NCI-H2029 (cell line): ENCODE measurements at regions not wholly inside any gene's neighbourhood (a gene's known extent, or its start where the extent isn't known, plus 50 kb on each side); places are given as distances from the start of the nearest gene placed in this dataset.

Experiments
- DNase-seq: peaks from one replicate; lab custom pipeline; 2025; lab: John Stamatoyannopoulos, UW

- no peak for DNase-seq
These were observed 115.8 kb upstream of the DTNA start for GRCh38 chr18:34594266-34594665.

GRCh38 chr18:34595690-34596089 is 114.4 kb upstream of the DTNA start:
- DNase-seq, result no peak

GRCh38 chr18:34598120-34598635 is 111.9 kb upstream of the DTNA start:
- DNase-seq, result no peak

GRCh38 chr18:34600158-34600557 is 109.9 kb upstream of the DTNA start:
- DNase-seq, result no peak

DNA sequence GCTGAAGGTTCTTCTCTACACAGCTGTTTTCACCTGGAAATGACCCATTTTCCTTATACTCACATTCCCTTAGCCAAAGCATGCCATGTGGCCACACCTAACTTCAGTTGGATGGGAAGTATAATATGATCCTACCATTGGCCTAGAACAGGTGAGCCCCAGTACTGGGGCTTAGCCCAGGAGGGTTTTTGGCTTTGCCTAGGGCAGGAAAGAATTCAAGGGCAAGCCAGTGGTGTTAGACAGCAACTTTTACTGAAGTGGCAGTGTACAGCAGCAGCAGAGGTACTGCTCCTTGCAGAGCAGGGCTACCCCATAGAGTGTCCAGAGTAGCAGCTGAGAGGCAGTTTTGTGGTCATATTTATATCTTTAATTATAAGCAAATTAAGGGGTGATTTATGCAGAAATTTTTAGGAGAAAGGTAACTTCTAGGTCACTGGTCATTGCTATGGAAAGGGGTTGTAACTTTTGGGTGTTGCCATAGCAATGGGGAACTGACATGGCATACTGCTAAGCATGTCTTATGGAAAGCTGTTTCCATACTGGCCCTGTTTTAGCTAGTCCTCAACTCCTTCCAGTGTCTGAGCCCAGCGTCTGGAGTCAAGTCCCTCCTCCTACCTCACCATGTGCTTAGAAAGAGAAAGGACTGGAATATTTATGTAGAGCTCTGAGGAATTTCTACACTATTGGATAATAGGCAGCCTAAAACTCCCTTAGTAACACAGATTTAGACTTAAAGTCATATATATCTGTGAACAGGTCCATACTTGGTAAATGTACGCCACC is 109.0 kb upstream of the DTNA start:
- DNase-seq, result no peak

DNA sequence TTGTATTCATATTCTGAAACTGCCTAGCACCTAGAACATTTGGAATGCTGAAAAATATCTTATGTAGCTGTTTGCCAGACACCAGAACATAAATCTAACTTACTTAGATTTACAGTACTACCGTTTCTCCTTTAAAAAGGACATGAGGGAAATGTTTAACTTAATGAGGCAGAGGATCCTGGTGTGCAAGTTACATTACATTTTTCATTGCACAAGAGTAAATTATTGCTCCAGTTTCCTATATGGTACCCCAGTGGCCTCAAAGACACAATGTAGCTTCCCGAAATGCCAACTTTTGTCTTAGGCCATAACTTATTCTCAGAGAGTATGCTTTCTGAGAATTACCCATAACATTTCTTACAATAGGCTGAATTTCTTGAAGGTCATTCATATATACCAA is 105.5 kb upstream of the DTNA start:
- no peak for DNase-seq

- DNase-seq, result no peak
These were observed 103.2 kb upstream of the DTNA start for GRCh38 chr18:34606851-34607250.

- DNase-seq, result no peak
These were observed 102.0 kb upstream of the DTNA start for GRCh38 chr18:34608064-34608463.

GRCh38 chr18:34609986-34610648 is 100.0 kb upstream of the DTNA start:
- DNase-seq, result no peak

DNA sequence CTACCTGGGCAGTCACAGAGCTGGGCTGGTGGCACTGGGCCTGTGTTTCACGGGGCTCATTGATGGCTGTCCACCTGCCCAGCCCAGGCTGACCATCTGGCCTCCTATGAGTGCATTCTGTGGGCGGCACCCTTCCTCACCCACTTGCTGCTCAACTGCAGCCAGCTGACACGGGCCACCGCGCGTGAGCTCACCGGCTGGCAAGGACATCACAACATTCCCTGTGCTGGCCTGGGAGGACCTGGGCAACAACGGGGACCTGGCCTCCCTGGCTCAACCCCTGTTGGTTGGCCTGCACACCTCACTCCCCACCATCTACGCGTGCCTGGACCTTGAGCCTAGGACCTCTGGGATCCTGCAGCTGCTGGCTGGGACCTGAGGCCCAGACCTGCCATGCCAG is 98.2 kb upstream of the DTNA start:
- no peak for DNase-seq

DNA sequence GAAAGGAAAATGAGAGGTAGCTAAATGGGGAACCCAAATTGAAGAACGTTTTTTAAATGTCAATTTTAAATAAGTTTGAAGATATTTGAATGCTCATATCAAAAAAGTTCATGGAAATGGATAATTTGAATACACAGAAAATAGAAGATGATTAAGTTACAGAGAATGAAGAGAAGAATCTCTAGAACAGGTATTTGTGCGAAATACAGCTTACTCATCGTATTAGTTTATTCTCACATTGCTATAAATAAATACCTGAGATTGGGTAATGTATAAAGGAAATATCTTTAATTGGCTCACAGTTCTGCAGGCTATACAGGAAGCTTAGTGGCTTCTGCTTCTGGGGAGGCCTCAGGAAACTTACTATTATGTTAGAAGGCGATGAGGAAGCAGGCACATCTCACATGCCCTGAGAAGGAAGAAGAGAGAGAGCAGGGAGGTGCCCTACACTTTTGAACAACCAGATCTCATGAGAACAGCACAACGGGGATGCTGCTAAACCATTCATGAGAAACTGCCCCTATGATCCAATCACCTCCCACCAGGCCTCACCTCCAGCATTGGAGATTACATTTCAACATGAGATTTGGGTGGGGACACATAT is 89.7 kb upstream of the DTNA start:
- DNase-seq, result no peak

GRCh38 chr18:34623557-34623956 is 86.5 kb upstream of the DTNA start:
- no peak for DNase-seq

DNA sequence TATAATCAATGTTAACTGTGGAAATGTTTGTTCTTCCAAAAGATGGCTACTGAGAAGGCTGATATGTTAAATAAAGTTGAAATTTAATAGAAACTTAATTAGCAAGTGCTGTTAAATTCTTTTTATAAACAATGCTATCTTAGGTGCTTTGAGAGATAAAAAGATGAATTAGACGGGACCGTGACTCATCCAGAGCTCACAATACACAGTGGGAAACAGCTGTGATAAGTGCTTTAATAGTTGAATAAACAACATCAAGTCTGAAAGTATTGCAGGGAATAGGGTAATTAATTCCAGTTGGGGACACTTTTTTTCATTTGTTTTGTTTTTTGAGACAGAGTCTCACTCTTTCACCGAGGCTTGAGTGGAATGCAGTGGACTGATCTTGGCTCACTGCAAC is 85.5 kb upstream of the DTNA start:
- DNase-seq, result no peak

- DNase-seq, result no peak
These were observed 83.5 kb upstream of the DTNA start for GRCh38 chr18:34626404-34627136.

GRCh38 chr18:34627137-34627920 is 82.8 kb upstream of the DTNA start:
- no peak for DNase-seq

DNA sequence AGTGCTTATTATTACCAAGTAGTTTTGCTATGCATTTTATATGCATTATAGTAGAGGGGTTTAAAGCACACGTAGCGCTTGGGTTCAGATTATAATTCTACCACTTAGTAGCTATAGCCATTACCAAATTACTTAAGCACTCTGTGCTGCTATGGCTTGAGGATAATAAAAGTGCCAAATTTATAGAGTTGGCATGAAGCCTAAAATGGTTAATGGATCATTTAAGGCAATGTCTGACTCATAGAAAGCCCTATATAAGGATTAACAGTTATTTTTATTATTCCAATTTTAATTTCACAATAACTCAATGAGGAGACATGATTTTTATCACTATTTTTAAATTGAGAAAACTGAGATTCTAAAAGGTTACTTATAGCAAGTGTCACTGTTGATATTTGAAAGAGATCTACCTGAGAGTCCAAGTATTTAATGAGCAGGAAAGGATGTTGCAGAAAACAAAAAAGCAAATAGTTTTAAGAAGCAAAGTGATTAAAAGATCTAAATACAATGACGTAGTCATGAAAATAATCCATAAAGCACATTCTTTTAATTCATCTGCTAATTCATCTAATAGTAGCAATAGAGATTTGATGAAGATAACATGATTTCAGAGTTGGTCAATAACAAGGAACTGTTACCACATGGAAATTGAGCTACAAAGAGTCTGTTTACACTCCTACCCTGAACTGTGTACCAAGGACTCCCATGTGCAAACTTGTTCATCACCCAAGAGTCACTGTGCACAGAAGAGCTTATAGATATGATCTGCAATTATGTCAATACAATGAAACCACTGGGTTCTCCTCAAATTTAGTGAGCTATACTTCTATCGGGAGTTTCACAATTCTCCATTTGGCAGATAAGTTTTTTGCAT is 78.8 kb upstream of the DTNA start:
- DNase-seq, result no peak

DNA sequence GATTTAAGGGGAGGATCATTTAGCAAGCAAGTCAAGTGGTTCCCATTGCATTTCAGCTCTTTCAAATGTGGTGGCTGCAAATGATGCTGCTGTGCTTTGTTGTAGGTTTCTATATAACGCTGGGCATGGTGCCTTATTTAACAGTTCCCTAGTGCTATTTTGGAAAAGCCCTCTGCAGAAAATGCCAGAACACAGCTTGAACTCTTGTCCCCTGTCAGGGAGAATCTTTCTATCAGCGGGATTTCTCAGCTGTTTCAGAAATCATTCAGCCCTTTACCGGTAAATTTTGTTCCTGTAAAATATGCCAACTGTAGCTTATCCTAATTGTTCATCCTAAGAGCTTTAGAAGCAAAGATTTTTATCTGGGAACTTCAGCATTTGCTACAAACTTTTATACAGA is 77.8 kb upstream of the DTNA start:
- no peak for DNase-seq

- no peak for DNase-seq
These were observed 76.7 kb upstream of the DTNA start for GRCh38 chr18:34633368-34633767.

DNA sequence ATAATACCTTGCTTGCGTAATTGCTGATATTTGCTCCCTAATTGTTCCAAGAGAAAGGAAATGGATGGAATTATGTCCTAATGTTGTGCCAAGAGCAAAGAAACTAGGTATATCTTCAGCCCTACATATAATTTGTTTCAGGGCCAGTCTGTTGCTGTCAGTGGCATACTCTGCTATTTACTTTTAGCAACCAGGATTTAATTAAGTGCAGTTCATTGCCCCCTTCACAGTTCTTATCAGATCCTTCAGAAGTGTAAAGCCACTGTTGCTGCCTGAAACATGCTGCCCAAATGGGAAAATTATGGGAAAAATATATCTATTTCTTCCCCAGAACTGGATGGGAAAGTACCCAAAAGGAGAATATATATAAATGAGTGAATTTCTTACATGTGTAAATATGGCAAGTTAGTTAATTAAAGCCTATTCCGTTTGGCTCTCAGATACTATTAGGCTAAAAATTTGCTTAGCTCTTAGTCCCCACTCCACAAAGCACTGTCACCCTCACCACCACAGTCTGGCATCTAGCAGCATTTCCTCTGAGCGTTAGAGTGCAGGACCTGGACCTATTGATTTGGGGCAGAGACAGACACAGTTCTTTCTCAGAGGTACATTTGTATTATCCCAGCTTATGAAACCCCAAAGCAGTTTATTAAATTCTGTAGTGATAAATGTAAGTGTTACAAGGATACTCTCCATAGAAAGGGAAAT is 72.8 kb upstream of the DTNA start:
- DNase-seq, result no peak

DNA sequence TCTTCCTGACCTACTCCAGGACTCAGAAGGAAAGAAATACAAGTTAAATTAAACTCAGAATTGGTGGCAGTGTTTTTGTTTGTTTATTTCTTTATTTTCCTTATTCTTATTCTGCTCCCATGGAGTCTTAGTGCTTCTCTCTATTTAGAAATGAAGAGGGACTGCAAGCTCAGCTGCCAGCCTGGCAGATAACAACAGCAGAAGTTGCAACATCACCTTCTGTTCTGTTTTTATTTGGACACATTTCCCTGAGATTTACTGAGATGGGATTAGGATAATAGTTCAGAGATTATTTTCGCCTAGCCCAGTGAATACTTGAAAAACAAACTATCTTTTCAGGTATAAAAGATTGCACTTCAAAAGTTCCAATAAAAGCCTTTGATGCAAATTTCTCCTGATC is 70.4 kb upstream of the DTNA start:
- no peak for DNase-seq
